Loucy (cell line): ENCODE measurements at regions not wholly inside any gene's neighbourhood (a gene's known extent, or its start where the extent isn't known, plus 50 kb on each side); places are given as distances from the start of the nearest gene placed in this dataset.

Experiments
- H2AFZ ChIP-seq: fragments of 200-600 bp; sonication (generic); 2 replicates; pipeline ENCODE4 v1.6.0; 2016; ENCODE audit warnings: antibody characterized with exemption, mild to moderate bottlenecking, low read length, moderate library complexity
- H3F3A ChIP-seq: fragments of 200-600 bp; 2 replicates; pipeline ENCODE4 v1.6.0; 2016; ENCODE audit warnings: antibody characterized with exemption, low read depth, mild to moderate bottlenecking
- H3K27me3 ChIP-seq: fragments of 200-600 bp; sonication (generic); 2 replicates; pipeline ENCODE4 v1.6.1; 2014; ENCODE audit warnings: low read length, mild to moderate bottlenecking; ENCODE audit not compliant: insufficient read depth, poor library complexity, severe bottlenecking
- H3K36me3 ChIP-seq: fragments of 200-600 bp; sonication (generic); 2 replicates; pipeline ENCODE4 v1.6.1; 2016; ENCODE audit warnings: low read length; ENCODE audit not compliant: insufficient read depth
- H3K4me1 ChIP-seq: fragments of 200-600 bp; sonication (generic); 2 replicates; pipeline ENCODE4 v1.5.1; 2014; ENCODE audit warnings: low read length, mild to moderate bottlenecking; ENCODE audit not compliant: insufficient read depth, poor library complexity, severe bottlenecking
- H3K4me2 ChIP-seq: fragments of 200-600 bp; sonication (generic); 2 replicates; pipeline ENCODE4 v1.6.0; 2014; ENCODE audit warnings: antibody characterized with exemption, low read length, low read depth, mild to moderate bottlenecking; ENCODE audit not compliant: poor library complexity, severe bottlenecking
- H3K4me3 ChIP-seq: fragments of 200-600 bp; sonication (generic); 2 replicates; pipeline ENCODE4 v1.5.1; 2014; ENCODE audit warnings: low read length, mild to moderate bottlenecking, mixed read lengths; ENCODE audit not compliant: poor library complexity, severe bottlenecking
- H3K79me2 ChIP-seq: fragments of 200-600 bp; sonication (generic); 2 replicates; pipeline ENCODE4 v1.6.1; 2014; ENCODE audit warnings: low read length; ENCODE audit not compliant: insufficient read depth
- H3K9ac ChIP-seq: fragments of 200-600 bp; sonication (generic); 2 replicates; pipeline ENCODE4 v1.6.0; 2014; ENCODE audit warnings: mild to moderate bottlenecking, low read depth, low read length, moderate library complexity; ENCODE audit not compliant: poor library complexity, severe bottlenecking
- H3K9me2 ChIP-seq: fragments of 200-600 bp; sonication (generic); replicated peaks from 2 replicates; pipeline ENCODE4 v1.6.1; 2016; ENCODE audit warnings: low read depth, low read length, mixed read lengths
- H3K9me3 ChIP-seq: fragments of 200-600 bp; sonication (generic); 2 replicates; pipeline ENCODE4 v1.6.1; 2014; ENCODE audit warnings: mild to moderate bottlenecking, antibody characterized with exemption, low read length, low read depth; ENCODE audit not compliant: insufficient read depth
- H4K20me1 ChIP-seq: fragments of 200-600 bp; sonication (generic); 2 replicates; pipeline ENCODE4 v1.6.0; 2014; ENCODE audit warnings: antibody characterized with exemption, low read length, mild to moderate bottlenecking; ENCODE audit not compliant: insufficient read depth, poor library complexity, severe bottlenecking
- EZH2phosphoT487 ChIP-seq: fragments of 200-600 bp; IDR thresholded peaks from 2 replicates; pipeline ENCODE4 v1.6.1; 2018; ENCODE audit warnings: antibody characterized with exemption, mild to moderate bottlenecking, moderate library complexity, borderline replicate concordance
- TF ChIP-seq, protein P1 (sequence below): fragments of 200-600 bp; sonication (generic); conservative IDR thresholded peaks from 2 replicates; pipeline ENCODE4 v1.5.1; 2014; ENCODE audit warnings: mild to moderate bottlenecking, antibody characterized with exemption, low read length

DNA sequence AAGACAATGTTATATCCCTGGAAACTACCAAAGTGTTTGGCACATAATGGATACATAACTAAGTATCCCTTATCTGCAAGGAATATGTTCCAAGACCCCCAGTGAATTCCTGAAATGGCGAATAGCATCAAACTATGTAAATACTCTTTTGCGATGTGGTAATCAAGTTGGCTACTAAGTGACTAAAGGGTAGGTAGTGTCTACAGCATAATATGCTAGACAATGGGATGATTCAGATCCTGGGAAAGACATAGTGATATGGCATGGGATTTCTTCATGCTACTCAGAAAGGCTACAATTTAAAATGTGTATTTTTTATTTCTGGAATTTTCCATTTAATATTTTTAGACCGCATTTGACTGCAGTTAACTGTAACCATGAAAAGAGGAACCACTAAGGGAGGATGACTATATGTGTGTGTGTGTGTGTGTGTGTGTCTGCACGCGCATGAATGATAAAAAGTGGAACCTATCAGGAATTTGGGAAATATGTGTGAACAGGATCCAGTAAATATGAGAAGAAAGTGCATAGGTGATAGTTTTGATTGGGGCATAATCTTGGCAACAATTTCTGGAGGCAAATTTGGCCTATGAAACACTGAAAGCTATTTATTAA lies 1899.9 kb downstream of the NCAM2 start:
- Histone ChIP-seq H3K27me3 (no peaks in the 10 kb centered on the region), H3K9me3 (no peaks in the 10 kb centered on the region), H3F3A (no peaks in the 10 kb centered on the region), H4K20me1 (no peaks in the 10 kb centered on the region), H3K36me3 (no peaks in the 10 kb centered on the region), H3K4me2 (no peak overlapping the region), H3K79me2 (no peaks in the 10 kb centered on the region), H3K9ac (no peak overlapping the region), H2AFZ (no peak overlapping the region), H3K4me3 (no peak overlapping the region), H3K9me2 (no peaks in the 10 kb centered on the region), H3K4me1 (no peaks in the 10 kb centered on the region)
- TF ChIP-seq EZH2phosphoT487, result no peak
- TF ChIP-seq, protein P1, sequence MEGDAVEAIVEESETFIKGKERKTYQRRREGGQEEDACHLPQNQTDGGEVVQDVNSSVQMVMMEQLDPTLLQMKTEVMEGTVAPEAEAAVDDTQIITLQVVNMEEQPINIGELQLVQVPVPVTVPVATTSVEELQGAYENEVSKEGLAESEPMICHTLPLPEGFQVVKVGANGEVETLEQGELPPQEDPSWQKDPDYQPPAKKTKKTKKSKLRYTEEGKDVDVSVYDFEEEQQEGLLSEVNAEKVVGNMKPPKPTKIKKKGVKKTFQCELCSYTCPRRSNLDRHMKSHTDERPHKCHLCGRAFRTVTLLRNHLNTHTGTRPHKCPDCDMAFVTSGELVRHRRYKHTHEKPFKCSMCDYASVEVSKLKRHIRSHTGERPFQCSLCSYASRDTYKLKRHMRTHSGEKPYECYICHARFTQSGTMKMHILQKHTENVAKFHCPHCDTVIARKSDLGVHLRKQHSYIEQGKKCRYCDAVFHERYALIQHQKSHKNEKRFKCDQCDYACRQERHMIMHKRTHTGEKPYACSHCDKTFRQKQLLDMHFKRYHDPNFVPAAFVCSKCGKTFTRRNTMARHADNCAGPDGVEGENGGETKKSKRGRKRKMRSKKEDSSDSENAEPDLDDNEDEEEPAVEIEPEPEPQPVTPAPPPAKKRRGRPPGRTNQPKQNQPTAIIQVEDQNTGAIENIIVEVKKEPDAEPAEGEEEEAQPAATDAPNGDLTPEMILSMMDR, result no peak

DNA sequence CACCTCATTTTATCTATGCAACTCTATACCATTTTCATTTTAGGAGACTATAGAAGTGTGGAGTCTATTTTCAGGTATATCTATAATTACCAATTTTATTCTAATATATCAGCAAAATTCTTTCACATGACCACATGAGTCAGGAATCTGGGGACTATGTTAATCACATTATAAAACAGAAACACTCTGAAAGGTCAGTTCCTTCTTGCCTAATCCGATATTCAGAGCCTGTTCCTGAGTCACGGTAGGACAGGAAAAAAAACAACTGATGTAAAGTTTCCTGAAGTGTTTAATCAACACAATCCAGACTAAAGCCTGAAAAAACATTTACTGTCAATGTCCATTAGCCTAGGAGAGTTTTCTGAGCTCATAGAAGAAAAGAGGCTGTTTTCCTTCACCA lies 1902.3 kb downstream of the NCAM2 start:
- Histone ChIP-seq H3K9me2 (no peaks in the 10 kb centered on the region), H3K9me3 (no peaks in the 10 kb centered on the region), H3K79me2 (no peaks in the 10 kb centered on the region), H3F3A (no peaks in the 10 kb centered on the region), H3K4me3 (no peak overlapping the region), H3K4me2 (no peak overlapping the region), H2AFZ (no peak overlapping the region), H4K20me1 (no peaks in the 10 kb centered on the region), H3K27me3 (no peaks in the 10 kb centered on the region), H3K4me1 (no peaks in the 10 kb centered on the region), H3K9ac (no peak overlapping the region), H3K36me3 (no peaks in the 10 kb centered on the region)
- TF ChIP-seq, protein P1, result no peak
- no peak for TF ChIP-seq EZH2phosphoT487

DNA sequence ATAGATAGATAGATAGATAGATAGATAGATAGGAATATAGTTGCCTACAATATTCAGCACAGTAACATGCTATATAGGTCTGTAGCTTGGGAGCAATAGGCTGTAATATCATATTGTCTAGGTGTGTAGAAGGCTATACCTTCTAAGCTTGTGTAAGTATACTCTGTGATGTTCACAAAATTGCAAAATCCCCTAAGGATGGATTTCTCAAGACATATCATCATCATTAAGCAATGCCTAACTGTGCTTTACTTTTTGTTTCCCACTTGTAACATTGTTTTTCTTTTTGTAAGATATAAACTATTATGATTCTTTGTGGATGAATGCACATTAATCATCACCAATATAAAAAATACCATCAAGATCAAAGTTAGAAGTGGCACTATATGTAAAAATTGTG lies 1905.6 kb downstream of the NCAM2 start:
- Histone ChIP-seq H2AFZ (no peak overlapping the region), H3K79me2 (no peaks in the 10 kb centered on the region), H3K4me3 (no peak overlapping the region), H3K9ac (no peak overlapping the region), H3K9me2 (no peaks in the 10 kb centered on the region), H3K4me1 (no peaks in the 10 kb centered on the region), H3K9me3 (no peaks in the 10 kb centered on the region), H3K36me3 (no peaks in the 10 kb centered on the region), H3K27me3 (no peaks in the 10 kb centered on the region), H4K20me1 (no peaks in the 10 kb centered on the region), H3K4me2 (no peak overlapping the region), H3F3A (no peaks in the 10 kb centered on the region)
- TF ChIP-seq EZH2phosphoT487, result no peak
- TF ChIP-seq, protein P1, result no peak
